B cell (primary cell): ENCODE measurements at regions not wholly inside any gene's neighbourhood (a gene's known extent, or its start where the extent isn't known, plus 50 kb on each side); places are given as distances from the start of the nearest gene placed in this dataset.

Source experiments
- CTCF ChIP-seq: fragments of 200-600 bp; IDR thresholded peaks from one replicate; pipeline ENCODE4 v1.8.0; 2022; ENCODE audit warnings: antibody characterized with exemption, mild to moderate bottlenecking
- EZH2 ChIP-seq: IDR thresholded peaks from 2 replicates; pipeline ENCODE4 v1.6.1; 2012; ENCODE audit warnings: borderline replicate concordance, low read depth, mild to moderate bottlenecking, moderate library complexity, low read length; ENCODE audit not compliant: insufficient read depth, poor library complexity, severe bottlenecking

DNA sequence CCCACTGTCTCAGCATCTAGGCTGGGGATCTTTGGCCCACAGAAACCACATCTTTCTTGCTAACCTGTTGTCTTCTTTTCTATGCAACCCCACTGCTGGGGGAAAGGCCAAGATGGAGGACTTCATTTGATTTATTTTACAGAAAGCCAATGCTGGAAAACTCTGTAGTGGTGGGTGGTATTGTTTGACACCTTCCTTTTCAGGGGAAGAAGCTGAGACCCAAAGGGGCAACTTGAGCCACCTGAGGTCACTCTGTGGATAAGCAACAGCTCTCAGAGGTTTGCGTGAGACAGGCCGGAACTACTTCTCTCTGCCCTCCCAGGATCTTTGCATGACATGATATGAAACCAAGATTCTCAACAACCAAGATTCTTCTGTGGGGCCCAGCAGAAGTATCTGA is 645.2 kb downstream of the VRK1 start:
- TF ChIP-seq CTCF = no peak
- TF ChIP-seq EZH2 = no peak
